RWPE2 (cell line): ENCODE measurements at regions not wholly inside any gene's neighbourhood (a gene's known extent, or its start where the extent isn't known, plus 50 kb on each side); places are given as distances from the start of the nearest gene placed in this dataset.

Experiments used
- ATAC-seq: fragments of 200-7000 bp; cut with Tn5 transposase; 3 replicates; pipeline ENCODE4 v1.9.1; 2021; ENCODE audit warnings: low read depth
- DNase-seq: peaks from one replicate; pipeline ENCODE4 v3.0.0-alpha.2; 2020; ENCODE audit warnings: low spot score
- H3K27ac ChIP-seq: fragments of 450-650 bp; 2 replicates; pipeline ENCODE4 v1.5.1; 2017; ENCODE audit warnings: mild to moderate bottlenecking; ENCODE audit not compliant: poor library complexity, severe bottlenecking
- H3K27me3 ChIP-seq: fragments of 250-450 bp; sonication (Bioruptor Pico); 2 replicates; pipeline ENCODE4 v1.5.1; 2021; ENCODE audit warnings: mild to moderate bottlenecking, moderate library complexity; ENCODE audit not compliant: insufficient read depth, poor library complexity, severe bottlenecking
- H3K36me3 ChIP-seq: fragments of 250-450 bp; sonication (Bioruptor Pico); 2 replicates; pipeline ENCODE4 v1.5.1; 2020; ENCODE audit warnings: low read depth, mild to moderate bottlenecking, moderate library complexity
- H3K4me1 ChIP-seq: fragments of 250-450 bp; sonication (Bioruptor Pico); 2 replicates; pipeline ENCODE4 v1.5.1; 2021; ENCODE audit warnings: mild to moderate bottlenecking, moderate library complexity; ENCODE audit not compliant: insufficient read depth, poor library complexity, severe bottlenecking
- H3K4me3 ChIP-seq: fragments of 250-450 bp; sonication (Bioruptor Pico); 2 replicates; pipeline ENCODE4 v1.5.1; 2021; ENCODE audit warnings: mild to moderate bottlenecking, moderate library complexity; ENCODE audit not compliant: severe bottlenecking
- H3K9me3 ChIP-seq: fragments of 250-450 bp; sonication (Bioruptor Pico); 2 replicates; pipeline ENCODE4 v1.5.1; 2021; ENCODE audit warnings: mild to moderate bottlenecking, moderate library complexity; ENCODE audit not compliant: severe bottlenecking
- TF ChIP-seq, protein P1 (sequence below): fragments of 450-650 bp; IDR thresholded peaks from one replicate; pipeline ENCODE4 v1.5.1; 2017; ENCODE audit warnings: mild to moderate bottlenecking, moderate library complexity; ENCODE audit not compliant: poor library complexity, severe bottlenecking

- Histone ChIP-seq H3K27ac (no peak overlapping the region), H3K27me3 (no peaks in the 10 kb centered on the region), H3K4me1 (peaks cover 18% of the 10 kb centered on the region), H3K36me3 (no peaks in the 10 kb centered on the region), H3K9me3 (no peaks in the 10 kb centered on the region), H3K4me3 (no peak overlapping the region)
- TF ChIP-seq, protein P1, sequence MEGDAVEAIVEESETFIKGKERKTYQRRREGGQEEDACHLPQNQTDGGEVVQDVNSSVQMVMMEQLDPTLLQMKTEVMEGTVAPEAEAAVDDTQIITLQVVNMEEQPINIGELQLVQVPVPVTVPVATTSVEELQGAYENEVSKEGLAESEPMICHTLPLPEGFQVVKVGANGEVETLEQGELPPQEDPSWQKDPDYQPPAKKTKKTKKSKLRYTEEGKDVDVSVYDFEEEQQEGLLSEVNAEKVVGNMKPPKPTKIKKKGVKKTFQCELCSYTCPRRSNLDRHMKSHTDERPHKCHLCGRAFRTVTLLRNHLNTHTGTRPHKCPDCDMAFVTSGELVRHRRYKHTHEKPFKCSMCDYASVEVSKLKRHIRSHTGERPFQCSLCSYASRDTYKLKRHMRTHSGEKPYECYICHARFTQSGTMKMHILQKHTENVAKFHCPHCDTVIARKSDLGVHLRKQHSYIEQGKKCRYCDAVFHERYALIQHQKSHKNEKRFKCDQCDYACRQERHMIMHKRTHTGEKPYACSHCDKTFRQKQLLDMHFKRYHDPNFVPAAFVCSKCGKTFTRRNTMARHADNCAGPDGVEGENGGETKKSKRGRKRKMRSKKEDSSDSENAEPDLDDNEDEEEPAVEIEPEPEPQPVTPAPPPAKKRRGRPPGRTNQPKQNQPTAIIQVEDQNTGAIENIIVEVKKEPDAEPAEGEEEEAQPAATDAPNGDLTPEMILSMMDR = no peak
- DNase-seq (no peak), ATAC-seq (no peak)
Observed at GRCh38 chr17:72299592-72299991, 178.8 kb downstream of the SOX9 start.

DNA sequence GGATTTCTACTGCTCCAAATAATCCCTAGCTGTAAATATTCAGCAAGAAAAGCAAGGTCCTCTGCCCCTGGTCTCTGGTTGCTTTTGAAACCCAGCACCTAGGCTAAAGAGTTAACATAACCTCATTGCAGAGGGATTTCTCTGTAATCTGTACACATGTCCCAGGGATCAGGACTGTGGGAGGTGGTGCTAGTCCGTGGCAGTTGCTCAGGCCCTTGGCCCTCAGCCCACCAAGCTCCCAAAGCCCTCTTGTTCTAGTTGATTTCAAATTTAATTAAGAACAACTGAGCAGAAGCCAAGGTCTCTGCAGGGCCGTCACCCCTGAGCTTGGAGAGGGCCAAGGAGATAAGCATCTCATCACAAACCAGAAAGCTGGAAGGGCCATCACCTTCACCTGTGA lies 181.1 kb downstream of the SOX9 start:
- H3K27me3 ChIP-seq = no peaks in the 10 kb centered on the region
- H3K4me1 ChIP-seq = peaks cover 11% of the 10 kb centered on the region
- TF ChIP-seq, protein P1 = no peak
- ATAC-seq (no peak), DNase-seq (no peak)
- no peaks in the 10 kb centered on the region for H3K36me3 ChIP-seq
- H3K27ac ChIP-seq = no peak overlapping the region
- no peaks in the 10 kb centered on the region for H3K9me3 ChIP-seq
- H3K4me3 ChIP-seq = no peak overlapping the region

DNA sequence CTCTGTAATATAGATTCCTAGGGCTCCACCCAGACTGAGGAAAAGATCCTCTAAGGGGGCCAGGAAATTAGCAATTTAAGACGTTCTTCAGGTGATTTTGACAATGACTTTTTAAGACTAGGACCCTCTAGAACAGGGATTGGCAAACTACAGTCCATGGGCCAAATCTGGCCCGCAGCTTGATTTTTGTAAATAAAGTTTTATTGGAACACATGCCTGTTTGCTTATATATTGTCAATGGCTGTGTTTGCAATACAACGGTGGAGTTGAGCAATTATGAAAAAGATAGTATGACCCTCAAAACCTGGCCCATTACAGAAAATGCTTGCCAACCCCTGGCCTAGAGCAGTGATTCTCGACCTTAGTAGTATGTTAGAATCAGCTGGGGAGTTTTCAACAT lies 181.9 kb downstream of the SOX9 start:
- TF ChIP-seq, protein P1 = no peak
- no peak overlapping the region for H3K27ac ChIP-seq

GRCh38 chr17:72303787-72304733 lies 183.2 kb downstream of the SOX9 start:
- no peak overlapping the region for H3K4me3 ChIP-seq
- no peak overlapping the region for H3K27ac ChIP-seq
- H3K9me3 ChIP-seq = no peaks in the 10 kb centered on the region
- no peak for DNase-seq
- no peaks in the 10 kb centered on the region for H3K36me3 ChIP-seq
- TF ChIP-seq, protein P1 = no peak
- no peak for ATAC-seq
- H3K27me3 ChIP-seq = no peaks in the 10 kb centered on the region
- H3K4me1 ChIP-seq = no peaks in the 10 kb centered on the region

More for the DNA sequence above, 181.9 kb downstream of the SOX9 start:
- Histone ChIP-seq H3K36me3 (no peaks in the 10 kb centered on the region), H3K4me3 (no peak overlapping the region), H3K9me3 (no peaks in the 10 kb centered on the region), H3K27me3 (no peaks in the 10 kb centered on the region), H3K4me1 (peaks cover 3% of the 10 kb centered on the region)
- ATAC-seq = no peak
- DNase-seq = no peak

DNA sequence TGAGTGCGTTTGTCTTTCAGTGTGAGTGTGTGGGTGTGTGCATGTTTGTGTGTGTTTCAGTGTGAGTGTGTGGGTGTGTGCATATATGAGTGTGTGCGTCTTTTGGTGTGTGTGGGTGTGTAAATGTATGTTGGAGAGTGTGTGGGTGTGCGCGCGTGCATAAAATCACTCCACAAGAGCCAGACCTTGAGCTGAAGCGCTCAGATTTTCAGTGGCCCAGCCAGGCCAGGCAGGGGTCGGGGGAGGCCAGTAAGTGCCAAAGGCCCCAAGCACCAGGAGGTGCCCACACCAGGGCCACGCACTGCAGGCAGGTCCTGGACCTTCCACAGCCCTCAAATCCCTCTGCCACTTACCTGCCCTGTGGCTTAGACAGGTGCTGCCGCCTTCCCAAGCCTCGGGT lies 184.0 kb downstream of the SOX9 start:
- H3K4me1 ChIP-seq = no peaks in the 10 kb centered on the region
- H3K36me3 ChIP-seq = no peaks in the 10 kb centered on the region
- no peaks in the 10 kb centered on the region for H3K9me3 ChIP-seq
- ATAC-seq = no peak
- DNase-seq = no peak
- no peak overlapping the region for H3K4me3 ChIP-seq
- no peak overlapping the region for H3K27ac ChIP-seq
- H3K27me3 ChIP-seq = no peaks in the 10 kb centered on the region
- TF ChIP-seq, protein P1 = no peak
